HPDE6-E6E7 (cell line): ENCODE measurements at regions not wholly inside any gene's neighbourhood (a gene's known extent, or its start where the extent isn't known, plus 50 kb on each side); places are given as distances from the start of the nearest gene placed in this dataset.

Source experiments
- DNase-seq: peaks from one replicate; pipeline ENCODE4 v3.0.0; 2011; ENCODE audit warnings: missing footprints; ENCODE audit errors: extremely low spot score

GRCh38 chr9:89234205-89235067, 55.8 kb upstream of the SHC3 start:
- DNase-seq = no peak

DNA sequence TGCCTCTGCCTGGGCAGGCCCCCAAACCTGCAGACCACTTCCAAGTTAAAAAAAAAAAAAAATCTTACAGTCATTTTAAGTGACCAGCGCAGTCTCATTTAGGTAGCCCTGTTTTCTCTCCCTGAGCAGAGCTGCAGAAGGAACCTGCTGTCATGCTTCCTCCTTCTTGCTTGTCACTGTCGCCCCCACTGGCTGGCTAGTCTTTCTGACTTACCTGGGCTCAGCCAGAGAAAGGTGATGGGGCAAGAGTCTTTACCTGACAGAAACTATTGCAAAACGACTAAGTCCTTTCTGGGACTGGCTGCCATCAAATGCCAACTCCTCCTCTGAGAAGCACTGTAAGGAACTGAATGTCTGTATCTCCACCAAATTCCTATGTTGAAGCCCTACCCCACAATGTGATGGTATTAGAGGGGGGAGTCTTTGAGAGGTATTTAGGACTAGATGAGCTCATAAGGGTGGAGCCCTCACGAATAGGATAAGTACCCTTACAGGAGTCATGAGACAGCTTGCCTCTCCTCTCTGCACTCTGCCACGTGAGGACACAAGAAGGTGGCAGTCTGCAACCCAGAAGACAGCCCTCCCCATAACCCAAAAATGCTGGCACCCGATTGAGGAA, 58.4 kb upstream of the SHC3 start:
- DNase-seq = no peak

DNA sequence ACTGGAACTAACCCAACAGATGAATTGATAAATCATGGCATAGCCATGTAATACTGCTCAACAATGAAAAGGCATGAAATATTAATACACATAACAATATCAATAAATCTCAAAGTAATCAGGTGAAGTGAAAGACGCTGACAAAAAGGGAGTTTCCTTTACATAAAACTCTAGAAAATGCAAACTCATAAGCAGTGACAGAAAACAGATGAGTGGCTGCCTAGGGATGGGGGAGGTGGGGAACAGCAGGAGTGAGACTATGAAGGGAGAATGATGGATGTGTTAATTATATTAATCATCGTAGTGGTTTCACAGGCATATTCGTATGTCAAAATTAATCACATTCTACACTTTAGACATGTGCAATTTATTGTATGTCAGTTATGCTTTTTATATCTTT, 59.8 kb upstream of the SHC3 start:
- no peak for DNase-seq

GRCh38 chr9:89243296-89244061, 64.9 kb upstream of the SHC3 start:
- no peak for DNase-seq

DNA sequence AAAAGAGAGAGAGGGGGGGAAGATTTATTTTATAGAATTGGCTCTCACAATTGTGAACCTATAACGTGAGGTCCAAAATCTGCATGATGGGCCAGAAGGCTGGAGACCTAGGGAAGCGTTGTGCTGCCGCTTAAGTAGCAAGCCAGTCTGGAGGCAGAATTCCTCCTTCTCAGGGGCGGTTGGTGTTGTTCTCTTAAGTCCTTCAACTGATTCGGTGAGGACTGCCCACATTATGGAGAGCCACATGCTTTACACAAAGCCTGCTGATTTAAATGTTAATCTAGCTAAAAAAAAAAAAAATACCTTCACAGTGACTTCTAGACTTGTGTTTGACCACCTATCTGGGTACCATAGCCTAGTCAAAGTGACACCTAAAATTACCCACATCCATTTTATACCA, 64.2 kb upstream of the CKS2 start:
- DNase-seq = no peak

DNA sequence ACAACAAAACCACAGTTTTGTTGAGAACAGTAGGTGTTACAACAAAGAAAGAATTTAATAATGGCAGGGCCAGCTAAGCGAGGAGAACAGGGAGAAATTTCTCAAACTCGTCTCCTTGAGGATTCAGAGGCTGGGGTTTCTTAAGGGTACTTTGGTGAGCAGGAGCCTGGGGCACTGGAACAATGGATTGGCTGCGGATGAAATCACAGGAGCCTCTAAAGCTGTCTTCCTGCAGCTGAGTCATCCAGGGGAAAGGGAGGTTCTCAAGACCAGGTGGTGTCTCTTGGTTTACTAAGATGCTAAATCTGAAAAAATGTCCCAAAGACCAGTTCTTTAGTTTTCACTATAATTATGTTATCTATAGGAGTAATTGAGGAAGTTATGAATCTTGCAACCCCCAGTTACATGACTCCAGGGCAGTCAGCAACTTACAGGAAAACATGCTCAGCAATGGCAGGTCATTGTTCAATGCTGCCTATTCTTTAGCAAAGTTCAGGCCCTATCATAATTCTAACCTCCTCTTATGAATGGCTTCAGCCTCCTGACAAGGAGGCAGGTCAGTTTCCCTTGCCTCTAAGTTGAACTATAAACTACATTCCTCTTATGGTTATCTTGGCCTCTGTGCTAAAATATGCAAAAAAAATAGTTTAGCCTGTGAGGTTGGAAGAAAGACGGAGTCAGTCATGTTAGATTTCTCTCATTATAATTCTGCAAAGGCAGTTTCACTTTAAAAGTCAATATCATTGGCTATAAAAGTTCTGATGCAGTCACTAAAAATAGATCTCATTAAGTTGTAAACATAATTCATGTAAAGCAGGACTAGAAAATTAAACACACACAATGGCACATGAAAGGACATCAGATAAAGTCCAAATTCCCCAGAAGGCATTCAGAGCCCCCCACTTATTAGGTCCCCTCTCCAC, 63.3 kb upstream of the CKS2 start:
- peak; percentile 44 for DNase-seq

DNA sequence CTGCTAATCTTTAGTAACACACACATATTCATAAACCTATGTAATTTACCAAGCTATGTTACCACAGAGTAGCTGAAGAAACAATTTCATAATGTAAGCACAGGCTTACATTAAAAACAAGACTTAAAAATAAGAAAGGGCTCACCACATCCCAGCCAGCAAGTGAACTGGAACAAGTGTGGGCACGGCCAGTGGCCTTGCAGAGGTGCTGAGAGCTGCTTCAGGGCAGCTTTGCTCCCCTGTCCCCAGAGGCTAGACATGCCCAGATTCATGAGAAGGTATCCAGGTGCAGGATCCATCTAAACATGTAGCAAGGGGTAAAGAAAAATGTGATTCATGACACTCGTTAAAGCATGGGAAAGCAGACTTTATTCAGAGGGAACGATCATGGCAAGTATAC, 62.0 kb upstream of the CKS2 start:
- no peak for DNase-seq

GRCh38 chr9:89252651-89253267, 58.2 kb upstream of the CKS2 start:
- DNase-seq = no peak

DNA sequence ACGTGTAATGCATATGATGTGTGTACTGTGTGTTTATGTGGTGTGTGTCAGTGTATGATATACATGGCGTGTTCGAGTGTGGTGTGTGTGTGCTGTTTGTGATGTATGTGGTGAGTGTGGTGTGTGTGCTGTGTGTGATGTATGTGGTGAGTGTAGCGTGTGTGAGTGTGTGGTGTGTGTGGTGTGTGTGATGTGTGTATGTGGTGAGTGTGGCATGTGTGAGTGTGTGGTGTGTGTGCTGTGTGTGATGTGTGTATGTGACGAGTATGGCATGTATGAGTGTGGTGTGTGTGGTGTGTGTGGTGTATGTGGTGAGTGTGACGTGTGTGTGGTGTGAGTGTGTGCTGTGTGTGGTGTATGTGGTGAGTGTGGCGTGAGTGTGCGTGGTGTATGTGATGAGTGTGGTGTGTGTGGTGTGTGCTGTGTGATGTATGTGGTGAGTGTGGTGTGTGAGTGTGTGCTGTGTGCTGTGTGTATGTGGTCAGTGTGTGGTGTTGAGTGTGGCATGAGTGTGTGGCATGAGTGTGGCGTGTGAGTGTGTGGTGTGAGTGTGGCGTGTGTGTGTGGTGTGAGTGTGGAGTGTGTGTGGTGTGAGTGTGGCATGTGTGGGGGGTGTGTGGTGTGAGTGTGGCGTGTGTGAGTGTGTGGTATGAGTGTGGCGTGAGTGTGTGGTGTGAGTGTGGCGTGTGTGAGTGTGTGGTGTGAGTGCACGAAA, 56.8 kb upstream of the CKS2 start:
- DNase-seq = no peak

DNA sequence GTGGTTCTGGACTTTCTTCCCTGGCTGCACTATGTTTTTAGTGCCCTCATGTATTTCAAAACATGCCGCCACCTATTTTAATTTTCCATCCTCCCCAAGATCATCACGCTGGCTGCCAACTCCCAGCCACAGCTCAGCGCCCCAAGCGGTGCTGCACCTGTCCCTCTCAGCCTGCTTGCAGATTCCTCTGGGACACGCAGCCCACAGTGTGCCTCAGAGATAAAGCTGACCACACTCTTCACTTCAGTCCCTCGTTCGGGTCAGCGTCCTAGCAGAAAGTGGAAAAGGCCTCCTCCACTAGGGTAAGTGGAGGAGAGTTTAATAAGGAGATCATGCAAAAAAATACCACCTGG, 56.2 kb upstream of the CKS2 start:
- no peak for DNase-seq

- no peak for DNase-seq
Measured at GRCh38 chr9:89256225-89256624, 54.8 kb upstream of the CKS2 start.

GRCh38 chr9:89256642-89257041, 54.4 kb upstream of the CKS2 start:
- no peak for DNase-seq

DNA sequence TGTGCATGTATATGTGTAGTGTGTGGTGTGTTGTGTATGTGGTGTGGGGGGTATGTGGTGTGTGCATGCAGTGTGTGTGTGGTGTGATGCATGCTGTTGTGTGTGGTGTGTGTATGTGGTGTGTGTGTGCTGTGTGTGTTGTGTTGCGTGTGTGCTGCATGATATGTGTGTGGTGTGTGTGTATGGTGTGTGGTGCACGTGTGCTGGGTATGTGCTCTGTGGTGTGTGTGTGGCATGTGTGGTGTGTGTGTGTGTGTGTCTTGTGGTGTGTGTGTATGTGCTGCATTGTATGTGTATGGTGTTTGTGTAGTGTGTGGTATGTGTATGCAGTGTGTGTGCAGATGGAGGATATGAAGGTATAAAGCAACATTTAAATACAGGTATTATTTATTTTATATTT, 50.5 kb upstream of the CKS2 start:
- DNase-seq = no peak
